ENCODE measurements at regions not wholly inside any gene's neighbourhood (a gene's known extent, or its start where the extent isn't known, plus 50 kb on each side); places are given as distances from the start of the nearest gene placed in this dataset.

DNA sequence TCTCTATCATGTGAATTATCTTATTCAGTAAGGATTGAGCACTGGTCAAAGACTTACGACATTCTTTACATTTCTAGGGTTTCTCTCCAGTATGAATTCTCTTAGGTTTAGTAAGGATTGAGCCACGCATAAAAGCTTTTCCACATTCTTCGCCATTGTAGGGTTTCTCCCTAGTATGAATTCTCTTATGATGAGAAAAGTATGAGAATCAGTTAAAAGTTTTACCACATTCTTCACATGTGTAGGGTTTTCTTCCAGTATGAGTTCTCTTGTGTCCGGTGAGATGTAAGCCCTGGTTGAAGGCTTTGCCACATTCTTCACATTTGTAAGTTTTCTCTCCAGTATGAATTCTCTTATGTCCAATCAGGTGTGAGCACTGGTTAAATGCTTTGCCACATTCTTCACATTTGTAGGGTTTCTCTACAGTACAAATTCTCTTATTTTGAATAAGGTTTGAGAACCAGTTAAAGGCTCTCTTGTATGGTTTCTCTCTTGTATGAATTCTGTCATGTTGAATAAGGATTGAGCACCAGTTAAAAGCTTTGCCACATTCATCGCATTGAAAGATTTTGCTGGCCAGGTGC lies 445.9 kb downstream of the ZNF479 start:
- TF ChIP-seq EZH2 (IDR thresholded peaks at IDR 0.05; ENCODE audit: insufficient read depth, poor library complexity, severe bottlenecking) (no peak), EZH2phosphoT487 (IDR thresholded peaks at IDR 0.05; ENCODE audit: insufficient read depth, low read depth) (no peak)

All from GM23248 (cell line).